Activated B cell treated with CpG ODN at 0.5 μM for 24 hours (primary cell): ENCODE measurements at regions not wholly inside any gene's neighbourhood (a gene's known extent, or its start where the extent isn't known, plus 50 kb on each side); places are given as distances from the start of the nearest gene placed in this dataset.

ENCODE experiments used
- ATAC-seq: fragments of 200-7000 bp; cut with Tn5 transposase; one replicate; pipeline ENCODE4 v1.10.0; 2021; ENCODE audit warnings: low read depth, mild to moderate bottlenecking, moderate library complexity
- CTCF ChIA-PET: fragments of 350-600 bp; sonication (Branson Sonifier 250); formaldehyde crosslinking; loops from one replicate; lab custom pipeline; 2021; ENCODE audit warnings: antibody characterized with exemption; lab: Charles Lee
- POLR2A ChIA-PET: fragments of 350-600 bp; sonication (Branson Sonifier 250); formaldehyde crosslinking; loops from one replicate; lab custom pipeline; 2021; ENCODE audit warnings: antibody characterized with exemption; lab: Charles Lee
- DNase-seq: peaks from one replicate; pipeline ENCODE4 v3.0.0; 2022
- H3K27ac Mint-ChIP-seq: one replicate; pipeline ENCODE4 v1.8.0; 2020; ENCODE audit warnings: mixed read lengths
- H3K27me3 Mint-ChIP-seq: one replicate; pipeline ENCODE4 v1.8.0; 2021; ENCODE audit warnings: mixed read lengths
- H3K36me3 Mint-ChIP-seq: one replicate; pipeline ENCODE4 v1.8.0; 2021; ENCODE audit warnings: low read depth, mixed read lengths
- H3K4me1 Mint-ChIP-seq: one replicate; pipeline ENCODE4 v1.8.0; 2021; ENCODE audit warnings: mixed read lengths
- H3K4me3 Mint-ChIP-seq: one replicate; pipeline ENCODE4 v1.8.0; 2020; ENCODE audit warnings: mild to moderate bottlenecking, mixed read lengths
- H3K9me3 Mint-ChIP-seq: one replicate; pipeline ENCODE4 v1.8.0; 2020; ENCODE audit warnings: mixed read lengths
- CTCF ChIP-seq: fragments of 200-600 bp; IDR thresholded peaks from one replicate; pipeline ENCODE4 v1.8.0; 2022; ENCODE audit warnings: antibody characterized with exemption, mild to moderate bottlenecking
- intact Hi-C: fragments of 100-400 bp; cut with micrococcal nuclease; formaldehyde crosslinking; loops from one replicate; pipeline ENCODE4 v1.15.1; 2024

GRCh38 chr19:30634131-30634830 is 262.1 kb downstream of the ZNF536 start:
- ChIA-PET CTCF (no interaction called here), POLR2A (no interaction called here)
- Mint-ChIP-seq H3K27ac (no peak overlapping the region), H3K36me3 (no peaks in the 10 kb centered on the region), H3K4me1 (no peaks in the 10 kb centered on the region), H3K9me3 (peaks cover 10% of the 10 kb centered on the region), H3K27me3 (no peaks in the 10 kb centered on the region), H3K4me3 (no peak overlapping the region)
- ATAC-seq (no peak), DNase-seq (no peak)
- intact Hi-C loops: no loop called here
- no peak for TF ChIP-seq CTCF

- Mint-ChIP-seq H3K4me3 (no peak overlapping the region), H3K27ac (no peak overlapping the region), H3K36me3 (no peaks in the 10 kb centered on the region), H3K9me3 (no peaks in the 10 kb centered on the region), H3K27me3 (no peaks in the 10 kb centered on the region), H3K4me1 (no peaks in the 10 kb centered on the region)
- DNase-seq (no peak), ATAC-seq (no peak)
- ChIA-PET CTCF (no interaction called here), POLR2A (no interaction called here)
- no peak for TF ChIP-seq CTCF
- intact Hi-C loops: no loop called here
Measured at GRCh38 chr19:30631033-30631370, 258.8 kb downstream of the ZNF536 start.

- no peaks in the 10 kb centered on the region for H3K4me1 Mint-ChIP-seq
- intact Hi-C loops: no loop called here
- no peaks in the 10 kb centered on the region for H3K9me3 Mint-ChIP-seq
- POLR2A ChIA-PET: no interaction called here
- ATAC-seq (no peak), DNase-seq (no peak)
- no peak for TF ChIP-seq CTCF
- no peak overlapping the region for H3K27ac Mint-ChIP-seq
- CTCF ChIA-PET: no interaction called here
- no peak overlapping the region for H3K4me3 Mint-ChIP-seq
- H3K36me3 Mint-ChIP-seq: no peaks in the 10 kb centered on the region
- no peaks in the 10 kb centered on the region for H3K27me3 Mint-ChIP-seq
Measured at GRCh38 chr19:30630289-30631032, 258.3 kb downstream of the ZNF536 start.

- H3K4me1 Mint-ChIP-seq: no peaks in the 10 kb centered on the region
- intact Hi-C loops: no loop called here
- no peaks in the 10 kb centered on the region for H3K27me3 Mint-ChIP-seq
- no peaks in the 10 kb centered on the region for H3K36me3 Mint-ChIP-seq
- no peak overlapping the region for H3K4me3 Mint-ChIP-seq
- POLR2A ChIA-PET: no interaction called here
- no peak for DNase-seq
- no peak overlapping the region for H3K27ac Mint-ChIP-seq
- CTCF ChIA-PET: no interaction called here
- peaks cover 7% of the 10 kb centered on the region for H3K9me3 Mint-ChIP-seq
- no peak for TF ChIP-seq CTCF
- no peak for ATAC-seq
Measured at GRCh38 chr19:30629086-30629485, 256.9 kb downstream of the ZNF536 start.

GRCh38 chr19:30626626-30626966 is 254.4 kb downstream of the ZNF536 start:
- ChIA-PET POLR2A (no interaction called here), CTCF (no interaction called here)
- H3K4me1 Mint-ChIP-seq: no peaks in the 10 kb centered on the region
- DNase-seq: no peak
- H3K36me3 Mint-ChIP-seq: no peaks in the 10 kb centered on the region
- no peak overlapping the region for H3K27ac Mint-ChIP-seq
- no peak for TF ChIP-seq CTCF
- no peak overlapping the region for H3K4me3 Mint-ChIP-seq
- H3K9me3 Mint-ChIP-seq: peaks cover 18% of the 10 kb centered on the region
- H3K27me3 Mint-ChIP-seq: no peaks in the 10 kb centered on the region
- ATAC-seq: no peak
- intact Hi-C loops: no loop called here
